CD4-positive, alpha-beta T cell (primary cell): ENCODE measurements at regions not wholly inside any gene's neighbourhood (a gene's known extent, or its start where the extent isn't known, plus 50 kb on each side); places are given as distances from the start of the nearest gene placed in this dataset.
"Not testable (repeated sequence)": the region's sequence is repeated elsewhere in the genome, so short reads cannot be mapped to it uniquely, and the experiment has no call there.

Experiments used
- ATAC-seq: fragments of 200-7000 bp; cut with Tn5 transposase; one replicate; pipeline ENCODE4 v1.10.0; 2022; ENCODE audit warnings: mild to moderate bottlenecking; ENCODE audit not compliant: poor library complexity
- CTCF ChIA-PET: fragments of 350-600 bp; sonication (Branson Sonifier 250); formaldehyde crosslinking; loops from one replicate; lab custom pipeline; 2021; ENCODE audit warnings: antibody characterized with exemption, inconsistent platforms; lab: Charles Lee
- POLR2A ChIA-PET: fragments of 350-600 bp; sonication (Branson Sonifier 250); formaldehyde crosslinking; loops from one replicate; lab custom pipeline; 2021; ENCODE audit warnings: antibody characterized with exemption, inconsistent platforms; lab: Charles Lee
- DNase-seq, 14 experiments: peaks; one replicate each; pipeline ENCODE4 v3.0.0-alpha.2; 2013 to 2020; ENCODE audit warnings: mixed read lengths in 2 of 14
- H3K27ac ChIP-seq, 2 donors: one replicate each; pipeline versions ENCODE4 v1.5.1 to v1.7.0; 2013; ENCODE audit warnings: low read length in 2 of 2, low read depth in 1 of 2, mild to moderate bottlenecking in 1 of 2
- H3K27me3 ChIP-seq, 2 experiments: 1 replicate in 1 of 2; 2 replicates in 1 of 2; pipeline versions ENCODE4 v1.6.1 to v1.7.0; 2013; ENCODE audit warnings: low read length in 2 of 2, control low read depth in 1 of 2, mild to moderate bottlenecking in 1 of 2, moderate library complexity in 1 of 2; ENCODE audit not compliant: insufficient read depth in 2 of 2, control insufficient read depth in 1 of 2
- H3K36me3 ChIP-seq: one replicate; pipeline ENCODE4 v1.6.1; 2013; ENCODE audit warnings: low read length, control low read depth; ENCODE audit not compliant: insufficient read depth
- H3K4me1 ChIP-seq: one replicate; pipeline ENCODE4 v1.6.1; 2013; ENCODE audit warnings: low read length, control low read depth; ENCODE audit not compliant: insufficient read depth
- H3K4me3 ChIP-seq: one replicate; pipeline ENCODE4 v1.5.1; 2013; ENCODE audit warnings: mild to moderate bottlenecking, low read length, moderate library complexity
- H3K9me3 ChIP-seq, 2 experiments: 1 replicate in 1 of 2; 2 replicates in 1 of 2; pipeline versions ENCODE4 v1.6.1 to v1.7.0; 2013; ENCODE audit warnings: low read length in 2 of 2, mild to moderate bottlenecking in 2 of 2, control low read depth in 1 of 2, moderate library complexity in 1 of 2; ENCODE audit not compliant: control insufficient read depth in 1 of 2, insufficient read depth in 1 of 2
- H3K27ac Mint-ChIP-seq: one replicate; pipeline ENCODE4 v1.8.0; 2020; ENCODE audit warnings: mixed read lengths
- H3K27me3 Mint-ChIP-seq: one replicate; pipeline ENCODE4 v1.8.0; 2021; ENCODE audit warnings: mixed read lengths
- H3K36me3 Mint-ChIP-seq: one replicate; pipeline ENCODE4 v1.8.0; 2021; ENCODE audit warnings: low read depth, mixed read lengths
- H3K4me1 Mint-ChIP-seq: one replicate; pipeline ENCODE4 v1.8.0; 2021; ENCODE audit warnings: low read depth, mixed read lengths
- H3K4me3 Mint-ChIP-seq: one replicate; pipeline ENCODE4 v1.8.0; 2020; ENCODE audit warnings: mild to moderate bottlenecking, mixed read lengths
- H3K9me3 Mint-ChIP-seq: one replicate; pipeline ENCODE4 v1.8.0; 2020; ENCODE audit warnings: mixed read lengths
- CTCF ChIP-seq: fragments of 200-600 bp; IDR thresholded peaks from one replicate; pipeline ENCODE4 v1.8.0; 2022; ENCODE audit warnings: antibody characterized with exemption, mild to moderate bottlenecking
- intact Hi-C, 2 experiments: fragments of 100-400 bp; cut with DNase I in 1 of 2; cut with micrococcal nuclease in 1 of 2; formaldehyde crosslinking; loops; one replicate each; pipeline versions ENCODE4 v1.15.1 to v1.9.0; 2023 to 2025; cut with DNase I, micrococcal nuclease

GRCh38 chr1:121546830-121547591 is 362.2 kb downstream of the SRGAP2C start:
- POLR2A ChIA-PET: no interaction called here
- CTCF ChIA-PET: no interaction called here

GRCh38 chr1:121547726-121548125 is 363.0 kb downstream of the SRGAP2C start:
- H3K4me1 ChIP-seq: peaks cover 11% of the 10 kb centered on the region
- intact Hi-C loops: loop anchor here in 1 of 2 experiments (10.0 kb wide), 1 partner anchor 93 kb away; no protein-coding TSS in a partner anchor
- H3K4me3 ChIP-seq, H3K36me3 Mint-ChIP-seq, H3K27ac ChIP-seq, CTCF ChIA-PET, H3K27me3 Mint-ChIP-seq, H3K9me3 ChIP-seq, H3K9me3 Mint-ChIP-seq, H3K27me3 ChIP-seq, H3K4me3 Mint-ChIP-seq, ATAC-seq, POLR2A ChIA-PET, H3K36me3 ChIP-seq, DNase-seq: not testable (repeated sequence)
- peak overlapping the region; percentile 19 for H3K27ac Mint-ChIP-seq
- peaks cover 64% of the 10 kb centered on the region for H3K4me1 Mint-ChIP-seq

More at GRCh38 chr1:121546830-121547591, 362.2 kb downstream of the SRGAP2C start:
- Histone ChIP-seq H3K4me3 (no peak overlapping the region), H3K9me3 (no peaks in the 10 kb centered on the region), H3K27ac (no peak overlapping the region), H3K27me3 (no peaks in the 10 kb centered on the region), H3K36me3 (no peaks in the 10 kb centered on the region), H3K4me1 (peaks cover 11% of the 10 kb centered on the region)
- H3K4me3 Mint-ChIP-seq: no peak overlapping the region
- H3K4me1 Mint-ChIP-seq: peaks cover 61% of the 10 kb centered on the region
- no peaks in the 10 kb centered on the region for H3K27me3 Mint-ChIP-seq
- ATAC-seq (peak; percentile 40), DNase-seq (peak in 3 of 14 experiments; percentile 5 to 28 (median 16))
- intact Hi-C loops: loop anchor here in 1 of 2 experiments (10.0 kb wide), 1 partner anchor 92 kb away; no protein-coding TSS in a partner anchor
- TF ChIP-seq CTCF: no peak
- no peaks in the 10 kb centered on the region for H3K36me3 Mint-ChIP-seq
- no peaks in the 10 kb centered on the region for H3K9me3 Mint-ChIP-seq
- peak overlapping the region; percentile 19 for H3K27ac Mint-ChIP-seq

GRCh38 chr1:121550817-121551216 is 366.0 kb downstream of the SRGAP2C start:
- CTCF ChIA-PET: interaction anchor here (1.1 kb wide), 1 partner anchor 31 kb away, joined by 4 read pairs; no protein-coding TSS in a partner anchor
- not testable (repeated sequence) for H3K27ac ChIP-seq, H3K4me3 ChIP-seq, H3K36me3 Mint-ChIP-seq, H3K27me3 Mint-ChIP-seq, H3K9me3 Mint-ChIP-seq, H3K36me3 ChIP-seq, H3K9me3 ChIP-seq, H3K27me3 ChIP-seq
- Mint-ChIP-seq H3K4me3 (peak overlapping the region; percentile 47), H3K4me1 (peaks cover 88% of the 10 kb centered on the region), H3K27ac (peak overlapping the region; percentile 82)
- intact Hi-C loops: loop anchor here (2.0 to 5.0 kb wide), 3 partner anchors 32 to 41 kb away; no protein-coding TSS in a partner anchor
- ATAC-seq: peak; percentile 8
- DNase-seq: peak in 1 of 14 experiments; percentile 17
- POLR2A ChIA-PET: interaction anchor here (0.7 to 3.1 kb wide), 5 partner anchors 13 to 34 kb away, joined by 3 to 38 read pairs (median 3); no protein-coding TSS in a partner anchor
- peaks cover 22% of the 10 kb centered on the region for H3K4me1 ChIP-seq

GRCh38 chr1:121551491-121551890 is 366.7 kb downstream of the SRGAP2C start:
- not testable (repeated sequence) for H3K9me3 Mint-ChIP-seq, H3K4me3 ChIP-seq, H3K27me3 ChIP-seq, H3K36me3 Mint-ChIP-seq, H3K9me3 ChIP-seq, H3K36me3 ChIP-seq, H3K27me3 Mint-ChIP-seq
- H3K4me1 ChIP-seq: peaks cover 22% of the 10 kb centered on the region
- peak overlapping the region; percentile 35 to 59 for H3K27ac ChIP-seq
- intact Hi-C loops: loop anchor here (2.0 to 5.0 kb wide), 3 partner anchors 33 to 41 kb away; no protein-coding TSS in a partner anchor
- ATAC-seq: peak; percentile 90
- H3K27ac Mint-ChIP-seq: peak overlapping the region; percentile 82
- CTCF ChIA-PET: interaction anchor here (1.1 kb wide), 1 partner anchor 32 kb away, joined by 4 read pairs; no protein-coding TSS in a partner anchor
- DNase-seq: peak in 5 of 14 experiments; percentile 7 to 86 (median 65)
- peaks cover 90% of the 10 kb centered on the region for H3K4me1 Mint-ChIP-seq
- POLR2A ChIA-PET: interaction anchor here (0.7 to 3.1 kb wide), 6 partner anchors 13 to 35 kb away, joined by 3 to 38 read pairs (median 3); no protein-coding TSS in a partner anchor
- peak overlapping the region; percentile 47 for H3K4me3 Mint-ChIP-seq

- H3K27me3 ChIP-seq, H3K36me3 ChIP-seq, H3K27me3 Mint-ChIP-seq, POLR2A ChIA-PET, H3K27ac ChIP-seq, H3K9me3 ChIP-seq, DNase-seq, H3K9me3 Mint-ChIP-seq, H3K4me3 Mint-ChIP-seq, H3K36me3 Mint-ChIP-seq, intact Hi-C loops, ATAC-seq, H3K4me3 ChIP-seq: not testable (repeated sequence)
- Mint-ChIP-seq H3K4me1 (peaks cover 64% of the 10 kb centered on the region), H3K27ac (peak overlapping the region; percentile 82)
- peaks cover 11% of the 10 kb centered on the region for H3K4me1 ChIP-seq
- CTCF ChIA-PET: interaction anchor here (1.3 kb wide), 1 partner anchor 37 kb away, joined by 4 read pairs; no protein-coding TSS in a partner anchor
These were observed 371.8 kb downstream of the SRGAP2C start for GRCh38 chr1:121556560-121556959.

GRCh38 chr1:121558034-121558433 is 373.3 kb downstream of the SRGAP2C start:
- Mint-ChIP-seq H3K4me1 (peaks cover 49% of the 10 kb centered on the region), H3K27ac (peak overlapping the region; percentile 69), H3K4me3 (peak overlapping the region; percentile 50)
- H3K9me3 ChIP-seq, H3K27ac ChIP-seq, intact Hi-C loops, H3K27me3 Mint-ChIP-seq, H3K9me3 Mint-ChIP-seq, H3K4me3 ChIP-seq, H3K36me3 ChIP-seq, POLR2A ChIA-PET, H3K27me3 ChIP-seq, H3K36me3 Mint-ChIP-seq, ATAC-seq, CTCF ChIA-PET: not testable (repeated sequence)
- DNase-seq: peak in 1 of 14 experiments; percentile 21
- peaks cover 10% of the 10 kb centered on the region for H3K4me1 ChIP-seq
